Hypothalamus (tissue), 51 donors: ENCODE measurements at regions not wholly inside any gene's neighbourhood (a gene's known extent, or its start where the extent isn't known, plus 50 kb on each side); places are given as distances from the start of the nearest gene placed in this dataset.
"Not testable (repeated sequence)": the region's sequence is repeated elsewhere in the genome, so short reads cannot be mapped to it uniquely, and the experiment has no call there.

Source experiments
- DNase-seq, 51 donors: peaks; one replicate each; lab custom pipeline; 2025; lab: John Stamatoyannopoulos, UW

- no peak for DNase-seq
Observed at GRCh38 chr5:26563979-26564378, 474.4 kb downstream of the CDH9 start.

GRCh38 chr5:26553079-26553478 is 485.3 kb downstream of the CDH9 start:
- peak in 2 of 51 donors; percentile 3 to 6 for DNase-seq

GRCh38 chr5:26543987-26544386 is 494.4 kb downstream of the CDH9 start:
- no peak for DNase-seq

- no peak for DNase-seq
Observed at GRCh38 chr5:26538226-26538625, 500.2 kb downstream of the CDH9 start.

- no peak for DNase-seq
Observed at GRCh38 chr5:26535215-26535614, 503.2 kb downstream of the CDH9 start.

GRCh38 chr5:26530305-26530704 is 508.1 kb downstream of the CDH9 start:
- DNase-seq, result no peak

- no peak for DNase-seq
Observed at GRCh38 chr5:26519245-26519644, 519.1 kb downstream of the CDH9 start.

GRCh38 chr5:26518065-26518464 is 520.3 kb downstream of the CDH9 start:
- no peak for DNase-seq

GRCh38 chr5:26498972-26499371 is 539.4 kb downstream of the CDH9 start:
- DNase-seq, result no peak

- DNase-seq, result no peak
Observed at GRCh38 chr5:26495437-26495836, 542.9 kb downstream of the CDH9 start.

- no peak for DNase-seq
Observed at GRCh38 chr5:26492906-26493459, 545.4 kb downstream of the CDH9 start.

GRCh38 chr5:26487553-26487952 is 550.8 kb downstream of the CDH9 start:
- DNase-seq, result no peak

GRCh38 chr5:26486631-26487030 is 551.8 kb downstream of the CDH9 start:
- no peak for DNase-seq

GRCh38 chr5:26485146-26485860 is 553.1 kb downstream of the CDH9 start:
- DNase-seq, result not testable (repeated sequence)

- peak in 17 of 51 donors; percentile 1 to 46 (median 10) for DNase-seq
Observed at GRCh38 chr5:26482810-26483375, 555.5 kb downstream of the CDH9 start.

GRCh38 chr5:26482076-26482809 is 556.1 kb downstream of the CDH9 start:
- DNase-seq, result no peak

- no peak for DNase-seq
Observed at GRCh38 chr5:26470439-26470838, 567.9 kb downstream of the CDH9 start.

GRCh38 chr5:26439121-26439520 is 599.3 kb downstream of the CDH9 start:
- no peak for DNase-seq

- DNase-seq, result no peak
Observed at GRCh38 chr5:26434688-26435087, 603.7 kb downstream of the CDH9 start.

GRCh38 chr5:26432386-26432785 is 606.0 kb downstream of the CDH9 start:
- DNase-seq, result no peak

GRCh38 chr5:26430323-26430722 is 608.1 kb downstream of the CDH9 start:
- no peak for DNase-seq

GRCh38 chr5:26427281-26427680 is 611.1 kb downstream of the CDH9 start:
- DNase-seq, result no peak
